VCaP (cell line): ENCODE measurements at regions not wholly inside any gene's neighbourhood (a gene's known extent, or its start where the extent isn't known, plus 50 kb on each side); places are given as distances from the start of the nearest gene placed in this dataset.

Source experiments
- H3K27ac ChIP-seq: fragments of 450-650 bp; 2 replicates; pipeline ENCODE4 v1.5.1; 2017
- CTCF ChIP-seq: fragments of 450-650 bp; conservative IDR thresholded peaks from 2 replicates; pipeline ENCODE4 v1.5.1; 2017; ENCODE audit warnings: mild to moderate bottlenecking, moderate library complexity

GRCh38 chr14:27958757-27959156, 807.8 kb upstream of the FOXG1 start:
- TF ChIP-seq CTCF: no peak
- no peak overlapping the region for H3K27ac ChIP-seq

GRCh38 chr14:27995691-27996090, 770.9 kb upstream of the FOXG1 start:
- no peak overlapping the region for H3K27ac ChIP-seq

GRCh38 chr14:28001002-28001401, 765.6 kb upstream of the FOXG1 start:
- TF ChIP-seq CTCF: no peak
- no peak overlapping the region for H3K27ac ChIP-seq

More at GRCh38 chr14:27995691-27996090, 770.9 kb upstream of the FOXG1 start:
- TF ChIP-seq CTCF: no peak

- H3K27ac ChIP-seq: no peak overlapping the region
- TF ChIP-seq CTCF: no peak
Observed at GRCh38 chr14:28012629-28013415, 753.8 kb upstream of the FOXG1 start.

- H3K27ac ChIP-seq: no peak overlapping the region
- no peak for TF ChIP-seq CTCF
Observed at GRCh38 chr14:28020112-28020511, 746.5 kb upstream of the FOXG1 start.

GRCh38 chr14:28023853-28024252, 742.7 kb upstream of the FOXG1 start:
- no peak overlapping the region for H3K27ac ChIP-seq
- no peak for TF ChIP-seq CTCF

- no peak for TF ChIP-seq CTCF
- H3K27ac ChIP-seq: no peak overlapping the region
Observed at GRCh38 chr14:28052251-28052650, 714.3 kb upstream of the FOXG1 start.
